HG02938 (cell line): ENCODE measurements at regions not wholly inside any gene's neighbourhood (a gene's known extent, or its start where the extent isn't known, plus 50 kb on each side); places are given as distances from the start of the nearest gene placed in this dataset.

Source experiments
- ATAC-seq: cut with Tn5 transposase; IDR thresholded peaks from one replicate; pipeline ENCODE4 v1.9.1; 2021; ENCODE audit warnings: mild to moderate bottlenecking, moderate library complexity; ENCODE audit not compliant: unreplicated experiment

DNA sequence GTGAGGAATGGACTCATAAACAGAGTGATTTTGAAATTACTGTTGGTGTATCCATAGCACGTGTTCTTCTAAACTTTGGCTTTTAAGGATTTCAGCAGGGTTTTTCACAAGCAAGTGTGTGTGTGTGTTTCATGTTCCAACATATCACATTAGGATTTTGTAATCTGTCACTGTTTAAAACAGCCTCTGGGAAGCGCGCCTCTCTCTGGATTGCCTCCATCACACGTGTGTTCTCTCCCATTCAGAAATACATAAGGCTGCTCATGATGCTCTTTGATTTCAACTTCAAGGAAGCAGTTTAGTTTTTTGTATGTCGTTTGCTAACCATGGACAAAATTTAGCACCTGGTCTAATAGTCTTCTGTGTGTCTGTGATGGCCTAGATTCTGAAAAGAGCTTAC lies 370.4 kb downstream of the MTX2 start:
- ATAC-seq: no peak

DNA sequence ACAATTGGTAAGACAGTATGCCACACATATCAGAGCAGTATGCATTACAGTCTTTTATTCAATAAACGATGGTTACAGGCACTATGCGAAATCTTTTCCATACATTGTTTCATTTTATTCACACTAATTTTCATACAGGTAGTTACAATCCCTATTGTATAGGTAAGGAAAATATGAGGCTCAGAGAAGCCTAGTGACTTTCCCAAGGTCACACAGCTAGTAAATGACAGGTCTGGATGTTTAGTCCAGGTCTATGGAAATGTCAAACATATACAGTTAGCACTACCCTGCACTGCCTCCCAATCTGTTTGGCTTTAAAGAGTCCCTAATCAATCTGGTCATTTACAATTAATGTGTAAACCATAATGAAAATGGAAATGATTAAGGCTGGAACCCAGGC lies 372.2 kb downstream of the MTX2 start:
- no peak for ATAC-seq

DNA sequence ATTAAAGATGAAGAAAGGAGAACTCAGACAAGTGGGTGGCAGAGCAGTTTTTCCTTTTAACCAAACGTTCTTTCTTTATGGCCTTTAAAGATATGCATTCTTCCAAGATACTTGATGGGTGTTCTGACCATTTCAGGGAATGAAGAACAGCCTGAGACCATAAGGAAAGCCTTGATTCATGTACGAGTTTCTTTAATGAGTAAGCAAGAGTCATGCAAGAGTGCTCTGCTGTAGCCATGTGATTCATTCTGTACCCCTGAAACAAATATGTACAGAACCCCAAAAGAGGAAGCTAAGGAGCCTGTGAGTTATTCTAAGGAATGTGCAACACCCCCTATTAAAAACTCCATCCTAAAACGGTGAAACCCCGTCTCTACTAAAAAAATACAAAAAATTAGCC lies 372.8 kb downstream of the MTX2 start:
- ATAC-seq: no peak

DNA sequence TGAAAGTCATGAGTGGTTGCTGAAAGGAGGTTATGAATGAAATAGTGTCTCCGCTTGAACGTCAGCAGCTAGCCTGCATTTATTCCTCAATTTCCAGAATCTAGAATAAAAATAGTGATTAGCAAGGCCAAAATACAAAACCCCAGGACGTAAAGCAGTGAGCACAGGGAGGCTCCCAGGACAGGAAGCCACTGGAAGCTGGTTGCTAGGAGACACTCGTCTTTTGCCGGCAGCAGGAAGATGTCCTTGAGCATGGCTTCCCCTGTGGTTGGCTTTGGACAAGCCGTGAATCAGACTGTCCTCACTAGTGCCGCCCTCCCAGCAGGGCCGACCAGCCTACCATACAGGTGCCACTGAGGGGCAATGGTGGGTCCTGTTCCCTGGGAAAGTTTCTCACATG lies 374.4 kb downstream of the MTX2 start:
- ATAC-seq: no peak

DNA sequence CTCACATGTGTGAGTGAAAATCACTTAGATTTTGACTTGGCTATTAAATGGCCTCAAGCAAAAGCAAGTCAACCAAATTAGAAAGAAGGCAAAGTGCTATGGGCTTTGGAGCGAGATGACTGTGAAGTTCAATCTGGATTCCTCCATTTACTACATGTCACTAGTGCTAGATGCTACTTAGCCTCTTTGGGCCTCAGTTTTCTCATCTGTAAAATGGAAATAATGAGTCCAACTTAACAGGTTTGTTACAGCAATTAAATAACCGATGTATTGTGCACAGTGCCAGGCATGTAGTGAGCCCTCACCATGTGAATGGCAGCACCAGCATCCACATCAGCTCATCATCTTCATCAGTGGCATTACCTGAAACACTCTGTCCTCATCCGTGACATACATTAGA lies 376.3 kb downstream of the MTX2 start:
- no peak for ATAC-seq

DNA sequence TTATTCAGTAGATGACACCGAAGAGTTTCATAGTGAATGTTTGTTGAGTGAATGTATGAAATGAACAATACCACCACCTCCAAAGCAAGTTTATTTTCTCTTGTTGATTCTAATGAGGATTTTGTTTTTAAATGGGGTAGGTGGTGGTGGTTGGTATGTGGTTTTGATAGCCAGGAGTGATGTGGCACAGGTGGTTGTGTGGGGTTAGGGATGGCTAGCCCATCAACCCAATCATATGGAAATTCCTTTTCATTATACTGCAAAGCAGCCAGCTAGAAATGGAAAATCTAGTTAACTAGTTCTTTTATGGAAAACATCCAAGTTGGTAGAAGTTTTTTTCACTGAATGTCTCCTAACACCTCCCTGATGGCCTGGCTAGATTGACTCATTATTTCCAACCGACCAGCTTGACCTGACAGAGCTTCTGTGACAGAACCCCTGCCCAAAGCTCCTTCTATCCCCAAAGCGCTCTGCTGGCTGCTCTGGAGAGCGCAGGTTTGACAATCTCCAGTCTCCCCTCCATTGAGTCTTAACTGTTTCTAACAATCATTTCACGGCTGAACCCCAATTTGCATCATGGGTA lies 376.9 kb downstream of the MTX2 start:
- ATAC-seq: no peak

DNA sequence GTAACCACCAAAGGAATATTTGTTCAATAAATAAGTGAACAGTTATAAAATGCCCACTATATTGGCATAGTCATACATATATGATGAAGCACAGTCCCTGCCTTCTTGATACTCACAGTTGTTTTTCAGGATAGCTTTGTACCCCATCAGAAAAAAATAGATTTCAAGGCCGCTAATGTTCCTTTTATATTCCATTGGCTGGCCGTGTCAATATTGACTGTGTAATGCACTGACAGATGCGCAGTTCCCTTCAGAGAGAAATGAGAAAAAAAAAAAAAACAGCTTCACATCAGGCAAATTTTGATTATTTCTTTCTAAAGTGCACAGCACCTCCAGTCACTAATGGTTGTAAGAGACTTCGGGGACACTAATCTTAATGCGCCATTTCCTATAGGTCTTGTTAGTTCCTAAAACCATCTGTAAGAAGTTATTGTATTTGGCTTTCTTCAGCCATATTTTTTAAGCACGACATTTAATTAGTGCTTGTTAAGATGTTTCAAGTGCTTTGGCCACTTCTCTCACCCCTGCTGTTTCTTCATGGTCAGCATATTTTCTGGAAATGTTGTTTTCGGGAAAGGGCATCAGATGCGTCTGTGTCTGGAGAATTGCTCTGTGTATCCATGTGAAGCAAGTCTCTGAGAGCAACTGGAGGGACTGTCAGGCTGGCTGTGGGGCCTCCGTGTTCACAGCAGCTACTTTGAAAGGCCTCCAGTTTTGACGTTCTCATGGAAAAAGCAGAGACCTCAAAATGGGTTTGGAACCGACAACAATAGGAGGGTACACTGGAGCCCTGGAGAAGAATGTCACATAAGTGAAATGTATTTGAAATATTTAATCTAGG lies 378.3 kb downstream of the MTX2 start:
- no peak for ATAC-seq

DNA sequence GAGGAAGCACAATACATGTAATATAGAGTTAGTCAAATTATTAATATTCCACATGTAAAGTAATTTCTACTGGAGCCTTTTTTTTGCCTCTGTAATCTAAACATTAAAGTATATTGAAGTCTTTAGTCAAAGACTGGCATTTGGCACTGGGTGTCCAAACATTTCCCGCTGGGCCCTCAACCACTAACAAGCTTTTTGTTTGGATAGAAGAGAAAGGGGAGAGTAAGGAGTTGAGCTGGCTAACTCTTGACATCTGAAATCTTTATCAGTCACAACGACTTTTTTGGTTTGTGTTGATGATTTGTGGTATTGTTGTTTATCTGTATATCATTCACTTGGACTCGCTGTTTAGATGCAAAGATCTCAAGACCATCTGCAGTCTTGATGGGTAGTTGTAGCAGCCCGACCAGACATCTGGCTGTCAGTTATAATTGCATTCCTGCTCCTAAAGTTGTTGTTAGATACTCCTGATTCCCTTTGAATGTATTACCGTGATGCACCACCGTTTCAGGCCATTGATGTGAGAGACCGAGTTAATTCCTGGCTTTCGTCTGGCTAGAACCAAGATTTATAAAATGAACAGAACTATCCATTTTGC lies 379.6 kb downstream of the MTX2 start:
- no peak for ATAC-seq

DNA sequence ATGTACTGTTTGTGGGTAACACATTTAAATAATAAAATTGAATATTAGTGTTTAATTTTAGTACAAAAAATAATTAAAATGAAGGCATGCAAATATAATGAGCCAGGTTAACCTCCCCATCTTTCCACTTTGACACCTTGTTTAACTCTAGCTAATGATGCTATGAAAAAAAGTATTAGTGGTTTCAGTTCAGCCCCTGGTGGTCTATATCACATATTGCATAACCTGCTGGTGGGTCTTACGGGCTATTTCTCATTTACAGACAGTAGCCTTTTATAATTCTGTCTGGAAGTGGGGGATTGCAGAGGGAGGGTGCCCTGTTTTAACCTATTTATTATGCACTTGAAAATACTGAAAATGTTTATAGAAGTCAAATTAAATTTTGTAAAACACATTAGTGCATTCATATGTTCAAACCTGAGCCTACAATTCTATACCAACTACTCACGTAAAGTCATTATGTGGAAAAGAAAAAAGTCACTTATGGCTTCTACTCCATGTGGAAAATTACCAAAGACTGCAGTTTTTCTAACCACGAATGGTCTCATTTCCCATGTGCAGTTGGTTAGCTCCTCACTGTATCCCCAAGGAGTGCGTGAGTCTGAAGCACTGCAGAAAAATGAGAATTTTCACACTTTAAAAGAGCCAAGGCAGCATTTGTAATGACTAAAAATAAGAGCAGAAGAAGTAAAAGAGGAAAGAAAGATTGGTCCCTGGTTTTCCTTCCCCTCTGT lies 381.0 kb downstream of the MTX2 start:
- ATAC-seq: no peak

DNA sequence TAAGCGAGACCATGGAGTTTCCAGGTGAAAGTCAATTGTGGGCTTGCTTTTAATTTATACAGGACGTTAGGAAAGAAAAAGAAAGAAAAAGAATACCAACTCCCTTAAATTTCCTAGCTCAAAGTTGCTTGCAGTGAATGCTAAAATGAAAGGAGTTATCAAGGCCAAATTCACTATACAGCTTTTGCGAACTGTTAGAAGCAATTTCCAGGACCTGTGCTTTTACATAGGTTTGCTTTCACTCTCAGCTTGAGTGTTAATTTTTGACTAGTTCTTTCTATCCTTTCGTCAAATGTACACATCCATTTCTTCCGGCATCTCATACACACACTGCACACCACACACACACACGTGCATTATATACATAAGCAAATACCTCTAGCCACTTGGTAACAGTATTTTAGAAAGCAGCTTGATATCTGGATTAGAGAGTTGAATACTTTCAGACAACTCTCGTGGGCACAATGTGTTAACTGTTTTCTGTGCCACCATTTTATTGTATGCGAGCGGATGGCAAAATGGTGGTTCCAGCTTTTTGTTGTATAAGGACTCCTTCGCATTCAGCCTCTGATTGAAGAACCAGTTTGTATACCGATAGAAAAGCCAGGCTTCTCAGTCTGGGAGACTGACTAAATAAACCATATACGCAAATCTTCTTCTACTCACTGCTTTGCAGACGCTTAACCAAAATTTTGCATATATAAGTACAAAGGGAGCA lies 381.8 kb downstream of the MTX2 start:
- no peak for ATAC-seq

DNA sequence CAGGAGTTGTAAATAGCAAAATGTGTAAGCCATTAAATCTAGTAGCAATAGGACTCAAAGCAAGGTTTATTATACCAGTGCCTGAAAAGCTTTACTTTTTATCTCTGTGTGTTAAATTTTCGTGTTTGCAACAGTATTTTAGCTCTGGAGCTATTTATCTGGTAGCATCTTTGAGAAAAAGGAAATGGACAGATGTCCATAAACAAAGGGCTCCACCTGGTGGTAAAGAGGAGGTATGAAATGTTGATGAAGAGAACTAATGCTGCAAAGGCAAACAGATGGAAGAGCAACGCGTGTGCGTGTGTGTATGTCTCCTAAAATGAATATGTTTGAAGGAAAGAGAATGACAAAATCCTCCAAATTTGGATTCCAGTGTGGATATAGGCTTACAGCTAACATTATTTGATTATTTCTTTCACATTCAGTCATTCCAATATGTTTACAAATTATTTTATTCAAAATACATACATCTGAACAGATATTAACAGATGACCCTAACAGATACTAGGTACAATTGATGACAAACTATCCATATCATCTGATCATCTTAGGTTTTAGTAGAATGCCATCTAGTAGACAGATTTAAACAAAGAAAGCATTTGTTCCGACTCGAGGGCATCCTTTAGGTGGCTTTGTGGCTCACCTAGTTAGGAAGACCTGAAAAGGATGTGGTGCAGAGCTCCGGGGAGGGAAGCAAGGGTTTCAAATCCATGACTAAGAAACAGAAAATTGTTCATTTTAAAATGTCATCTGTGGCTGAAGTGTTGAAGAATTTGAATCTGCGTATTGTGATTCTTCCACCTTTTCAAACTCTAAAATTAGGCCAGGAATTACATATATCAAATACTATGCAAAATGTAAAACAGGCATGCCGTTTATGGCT lies 383.3 kb downstream of the MTX2 start:
- ATAC-seq: no peak

DNA sequence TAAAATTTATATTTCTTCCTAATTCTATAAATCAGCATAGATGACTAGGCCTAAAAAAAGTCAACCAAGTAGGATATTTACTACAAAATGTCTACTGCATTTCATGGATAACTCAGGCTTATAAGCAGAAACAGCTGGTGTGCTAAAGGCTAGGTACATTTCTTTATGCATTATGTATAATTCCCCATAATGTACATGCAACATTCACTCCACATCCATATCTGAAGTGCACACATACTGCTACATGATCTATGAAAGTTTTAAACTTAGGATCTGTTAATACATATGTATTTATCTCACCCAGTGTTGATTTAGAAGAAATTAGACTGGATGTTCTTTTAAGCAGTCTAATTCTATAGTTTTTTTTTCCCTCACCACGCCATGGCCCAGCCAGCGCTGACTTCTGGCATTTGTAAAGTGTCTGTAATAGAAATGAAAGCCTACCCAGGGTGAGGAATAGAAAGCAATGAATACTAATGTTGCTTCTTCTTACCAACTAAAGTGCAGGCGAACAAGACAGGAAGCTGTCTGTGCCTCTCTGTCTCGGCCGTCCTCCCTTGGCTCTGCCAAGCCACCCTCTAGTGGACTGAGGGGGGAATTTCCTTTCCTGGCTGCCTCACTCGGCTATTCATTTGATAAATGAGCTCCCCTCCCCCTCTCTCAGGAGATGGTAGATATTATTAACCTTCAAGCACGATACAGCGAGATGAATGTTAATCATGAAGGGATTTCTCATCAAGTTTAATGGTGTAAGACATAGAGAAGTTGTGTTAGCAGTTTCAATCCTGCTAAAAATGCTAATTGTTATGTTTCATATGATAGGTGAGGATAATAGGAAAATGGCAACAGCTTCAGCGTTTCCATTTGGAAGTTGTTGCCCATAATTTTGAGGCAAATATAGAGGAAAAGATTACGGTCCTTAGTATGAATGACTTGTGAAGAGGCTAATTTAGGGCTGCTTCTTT lies 384.5 kb downstream of the MTX2 start:
- peak; percentile 88 for ATAC-seq

DNA sequence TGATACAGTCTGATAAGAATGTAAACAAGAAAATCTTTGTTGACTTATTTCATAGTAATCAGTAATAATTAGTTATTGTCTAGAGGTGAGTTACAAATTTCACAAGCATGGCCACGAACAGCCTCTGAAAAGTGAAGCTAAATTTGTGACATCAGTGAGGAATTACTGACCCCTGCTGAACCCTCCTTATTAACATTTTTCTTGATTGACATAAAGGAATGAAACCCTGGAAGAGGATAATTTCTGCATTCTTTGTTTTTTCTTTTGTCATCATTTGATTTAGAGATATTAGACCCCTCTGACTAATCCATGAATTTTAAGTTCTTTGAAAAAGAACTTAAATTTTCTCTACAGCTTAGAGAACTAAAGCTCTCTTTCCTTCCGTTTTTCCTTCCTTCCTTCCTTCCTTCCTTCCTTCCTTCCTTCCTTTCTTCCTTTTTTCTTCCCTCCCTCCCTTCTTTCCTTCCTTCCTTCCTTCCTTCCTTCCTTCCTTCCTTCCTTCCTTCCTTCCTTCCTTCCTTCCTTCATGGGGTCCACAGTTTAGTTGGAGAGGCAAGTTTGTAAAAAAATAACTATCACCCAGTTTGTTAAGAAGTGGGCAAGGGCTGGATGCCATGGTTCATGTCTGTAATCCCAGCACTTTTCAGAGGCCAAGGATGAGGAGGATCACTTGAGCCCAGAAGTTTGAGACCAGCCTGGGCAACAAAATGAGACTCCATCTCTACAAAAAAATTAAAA lies 387.0 kb downstream of the MTX2 start:
- ATAC-seq: no peak

DNA sequence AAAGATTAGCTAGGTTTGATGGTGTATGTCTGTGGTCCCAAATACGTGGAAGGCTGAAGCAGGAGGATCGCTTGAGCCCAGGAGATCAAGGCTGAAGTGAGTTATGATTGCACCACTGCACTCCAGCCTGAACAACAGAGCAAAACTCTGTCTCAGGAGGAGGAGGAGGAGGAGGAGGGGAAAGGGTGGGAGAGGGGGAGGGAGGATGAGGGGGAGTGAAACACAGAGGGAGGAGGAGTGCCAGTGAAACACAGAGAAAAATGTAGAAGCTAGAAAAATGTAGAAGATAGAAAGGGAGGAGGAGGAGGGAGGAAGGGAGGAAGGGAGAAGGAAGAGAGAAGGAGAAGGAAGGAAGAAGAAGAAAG lies 387.5 kb downstream of the MTX2 start:
- no peak for ATAC-seq

DNA sequence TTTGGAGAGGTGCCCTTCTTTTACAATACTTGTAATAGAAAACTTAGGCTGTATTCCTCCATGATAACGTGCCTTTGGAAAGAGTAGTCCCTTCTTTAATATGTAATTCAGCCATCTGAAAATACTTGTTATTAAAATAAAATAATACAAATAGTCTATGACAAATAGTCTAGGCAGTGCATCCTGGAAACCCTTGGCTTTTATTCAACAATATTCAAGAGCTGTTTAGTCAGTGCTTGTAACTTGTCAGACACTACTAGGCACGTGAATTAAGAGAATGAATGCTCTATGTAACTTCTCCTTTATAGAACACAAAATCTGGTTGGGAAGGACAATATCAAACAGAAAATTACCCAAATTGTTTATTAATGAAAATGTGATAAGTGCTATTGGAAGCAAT lies 388.2 kb downstream of the MTX2 start:
- no peak for ATAC-seq

DNA sequence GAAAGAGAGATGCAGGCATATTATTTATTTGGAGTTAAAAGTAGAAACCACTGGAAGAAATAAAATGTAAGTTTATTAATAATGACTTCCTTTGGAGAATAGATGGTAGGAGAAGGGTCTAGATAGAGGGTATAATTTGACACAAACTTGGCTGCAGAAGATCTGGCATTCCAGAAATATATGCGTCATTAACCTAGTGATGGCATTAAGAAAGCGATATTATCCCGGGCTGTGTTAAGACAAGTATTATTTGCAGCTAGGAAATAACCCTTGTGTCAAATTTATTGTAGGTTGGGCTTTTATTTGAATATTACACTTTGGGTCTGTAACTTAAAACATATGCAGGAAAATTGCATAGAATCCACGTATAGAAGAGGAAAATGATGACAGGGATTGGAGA lies 389.5 kb downstream of the MTX2 start:
- ATAC-seq: no peak

DNA sequence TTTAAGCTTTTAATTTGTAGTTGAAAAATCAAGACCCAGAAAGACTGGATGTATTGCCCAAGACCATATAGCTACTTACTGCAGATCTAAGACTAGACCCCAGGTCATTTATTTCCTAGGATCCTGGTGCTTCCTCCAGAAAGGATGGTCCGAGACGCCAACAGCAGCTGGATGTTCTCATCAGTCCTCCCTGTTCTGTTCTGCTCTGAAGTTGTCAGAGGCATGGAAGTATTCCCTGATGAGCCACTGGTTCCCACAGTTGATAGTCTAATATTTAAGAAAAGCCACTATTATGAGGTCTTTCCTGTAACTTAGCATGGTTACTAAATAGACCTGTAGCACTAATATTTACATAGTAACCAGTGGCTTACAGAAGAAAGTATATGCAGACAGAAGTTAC lies 393.5 kb downstream of the MTX2 start:
- no peak for ATAC-seq

DNA sequence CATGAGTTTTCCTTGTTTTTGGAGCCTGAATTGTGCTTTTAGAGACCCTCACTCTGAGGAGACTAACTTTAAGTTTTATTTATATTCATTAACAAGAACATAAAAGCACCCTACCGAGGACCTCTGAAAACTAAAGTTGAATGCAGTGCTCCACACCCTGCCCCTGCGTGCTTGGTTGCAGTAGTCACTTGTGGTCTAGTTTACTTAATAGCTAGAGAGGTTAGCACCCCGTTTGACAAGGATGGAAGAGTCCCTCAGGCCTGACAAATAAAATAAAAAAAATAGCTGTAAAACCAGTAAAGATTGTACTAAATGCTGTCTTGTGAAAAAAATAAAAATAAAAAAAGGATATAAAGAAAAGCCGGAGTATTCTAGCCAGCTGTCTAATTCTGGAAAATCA lies 395.2 kb downstream of the MTX2 start:
- ATAC-seq: no peak
